Hematopoietic multipotent progenitor cell treated with erythropoietin and hydrocortisone succinate and interleukin-3 and kit ligand, for 8 days (in vitro differentiated cells): ENCODE measurements at regions not wholly inside any gene's neighbourhood (a gene's known extent, or its start where the extent isn't known, plus 50 kb on each side); places are given as distances from the start of the nearest gene placed in this dataset.
"Not testable (repeated sequence)": the region's sequence is repeated elsewhere in the genome, so short reads cannot be mapped to it uniquely, and the experiment has no call there.

ENCODE experiments used
- DNase-seq: peaks from one replicate; pipeline ENCODE4 v3.0.0-alpha.2; 2015

GRCh38 chr10:22875581-22875980 lies 52.3 kb upstream of the ARMC3 start:
- DNase-seq = no peak

- DNase-seq = no peak
Observed at GRCh38 chr10:22874189-22874854, 53.5 kb upstream of the ARMC3 start.

GRCh38 chr10:22856444-22857074 lies 71.3 kb upstream of the ARMC3 start:
- DNase-seq = no peak

- peak; percentile 71 for DNase-seq
Observed at GRCh38 chr10:22854935-22855421, 72.9 kb upstream of the ARMC3 start.

- DNase-seq = no peak
Observed at GRCh38 chr10:22853906-22854447, 73.9 kb upstream of the ARMC3 start.

- DNase-seq = no peak
Observed at GRCh38 chr10:22852712-22853353, 75.0 kb upstream of the ARMC3 start.

GRCh38 chr10:22851865-22852239 lies 76.0 kb upstream of the ARMC3 start:
- no peak for DNase-seq

GRCh38 chr10:22850541-22850940 lies 77.3 kb upstream of the ARMC3 start:
- no peak for DNase-seq

GRCh38 chr10:22849077-22849805 lies 78.6 kb upstream of the ARMC3 start:
- DNase-seq = no peak

- DNase-seq = no peak
Observed at GRCh38 chr10:22848509-22848908, 79.3 kb upstream of the ARMC3 start.

- DNase-seq = no peak
Observed at GRCh38 chr10:22846294-22846693, 81.6 kb upstream of the ARMC3 start.

- DNase-seq = no peak
Observed at GRCh38 chr10:22839639-22840038, 88.2 kb upstream of the ARMC3 start.

- DNase-seq = no peak
Observed at GRCh38 chr10:22837771-22838170, 90.1 kb upstream of the ARMC3 start.

GRCh38 chr10:22837351-22837750 lies 90.5 kb upstream of the ARMC3 start:
- DNase-seq = no peak

- no peak for DNase-seq
Observed at GRCh38 chr10:22834471-22834870, 93.4 kb upstream of the ARMC3 start.

- no peak for DNase-seq
Observed at GRCh38 chr10:22833781-22834180, 94.1 kb upstream of the ARMC3 start.

GRCh38 chr10:22833353-22833752 lies 94.5 kb upstream of the ARMC3 start:
- no peak for DNase-seq

GRCh38 chr10:22832851-22833250 lies 95.0 kb upstream of the ARMC3 start:
- no peak for DNase-seq

- DNase-seq = no peak
Observed at GRCh38 chr10:22832066-22832602, 95.7 kb upstream of the ARMC3 start.

GRCh38 chr10:22831586-22831985 lies 96.3 kb upstream of the ARMC3 start:
- no peak for DNase-seq

GRCh38 chr10:22828712-22829111 lies 99.1 kb upstream of the ARMC3 start:
- DNase-seq = not testable (repeated sequence)

GRCh38 chr10:22825841-22826240 lies 102.0 kb upstream of the ARMC3 start:
- DNase-seq = no peak

GRCh38 chr10:22824984-22825383 lies 102.9 kb upstream of the ARMC3 start:
- no peak for DNase-seq
